Loucy (cell line): ENCODE measurements at regions not wholly inside any gene's neighbourhood (a gene's known extent, or its start where the extent isn't known, plus 50 kb on each side); places are given as distances from the start of the nearest gene placed in this dataset.

Experiments
- CTCF ChIP-seq: fragments of 200-600 bp; sonication (generic); conservative IDR thresholded peaks from 2 replicates; pipeline ENCODE4 v1.5.1; 2014; ENCODE audit warnings: mild to moderate bottlenecking, antibody characterized with exemption, low read length
- EZH2phosphoT487 ChIP-seq: fragments of 200-600 bp; IDR thresholded peaks from 2 replicates; pipeline ENCODE4 v1.6.1; 2018; ENCODE audit warnings: antibody characterized with exemption, mild to moderate bottlenecking, moderate library complexity, borderline replicate concordance

- TF ChIP-seq CTCF (no peak), EZH2phosphoT487 (no peak)
Measured at GRCh38 chr1:166297993-166298392, 131.2 kb upstream of the FAM78B start.
